ENCODE measurements at regions not wholly inside any gene's neighbourhood (a gene's known extent, or its start where the extent isn't known, plus 50 kb on each side); places are given as distances from the start of the nearest gene placed in this dataset.
"Not testable (repeated sequence)": the region's sequence is repeated elsewhere in the genome, so short reads cannot be mapped to it uniquely, and the experiment has no call there.

GRCh38 chr3:15941457-15941856 is 143.7 kb upstream of the ANKRD28 start:
- not testable (repeated sequence) for TF ChIP-seq EZH2phosphoT487 (IDR thresholded peaks at IDR 0.05; ENCODE audit: insufficient read depth, low read depth); EZH2 (IDR thresholded peaks at IDR 0.05; ENCODE audit: insufficient read depth, poor library complexity, severe bottlenecking)

Data from GM23248 (cell line).